OCI-LY7 (cell line): ENCODE measurements at regions not wholly inside any gene's neighbourhood (a gene's known extent, or its start where the extent isn't known, plus 50 kb on each side); places are given as distances from the start of the nearest gene placed in this dataset.

Experiments used
- BruUV-seq: library from RNA; stranded (reverse); fragments of 400-500 nt; replicated peaks from 2 replicates; lab custom pipeline; 2021; lab: Mats Ljungman, UMichigan
- CTCF ChIA-PET: fragments of 300-600 bp; sonication (Branson Sonifier 250); formaldehyde crosslinking; loops from one replicate; lab custom pipeline; 2022; ENCODE audit warnings: antibody characterized with exemption; ENCODE audit not compliant: unreplicated experiment; lab: Charles Lee
- POLR2A ChIA-PET: fragments of 300-600 bp; sonication (Branson Sonifier 250); formaldehyde crosslinking; loops from one replicate; lab custom pipeline; 2022; ENCODE audit warnings: antibody characterized with exemption; lab: Charles Lee
- DNase-seq: peaks from one replicate; pipeline ENCODE4 v3.0.0-alpha.2; 2015; ENCODE audit warnings: low spot score
- H2AFZ ChIP-seq: fragments of 200-600 bp; sonication (generic), shearing (Covaris generic); 2 replicates; pipeline ENCODE4 v1.6.1; 2014; ENCODE audit warnings: mild to moderate bottlenecking, antibody characterized with exemption, low read length, moderate library complexity
- H3K27ac ChIP-seq: fragments of 200-600 bp; sonication (generic); 2 replicates; pipeline ENCODE4 v1.5.1; 2014; ENCODE audit warnings: mixed run types, low read depth, mild to moderate bottlenecking, moderate library complexity, low read length, inconsistent platforms; ENCODE audit not compliant: poor library complexity, severe bottlenecking
- H3K36me3 ChIP-seq: fragments of 200-600 bp; sonication (generic); 2 replicates; pipeline ENCODE4 v1.6.1; 2014; ENCODE audit warnings: mild to moderate bottlenecking, antibody characterized with exemption, low read length, moderate library complexity, mixed read lengths; ENCODE audit not compliant: insufficient read depth
- H3K4me1 ChIP-seq: fragments of 200-600 bp; sonication (generic); 2 replicates; pipeline ENCODE4 v1.5.1; 2014; ENCODE audit warnings: mild to moderate bottlenecking, low read length; ENCODE audit not compliant: insufficient read depth, poor library complexity, severe bottlenecking
- H3K4me2 ChIP-seq: fragments of 200-600 bp; sonication (generic); 2 replicates; pipeline ENCODE4 v1.6.1; 2014; ENCODE audit warnings: mild to moderate bottlenecking, low read length
- H3K4me3 ChIP-seq: fragments of 200-600 bp; sonication (generic); 2 replicates; pipeline ENCODE4 v1.5.1; 2014; ENCODE audit warnings: mild to moderate bottlenecking, low read depth, low read length; ENCODE audit not compliant: poor library complexity, severe bottlenecking
- H3K79me2 ChIP-seq: fragments of 200-600 bp; sonication (generic); 2 replicates; pipeline ENCODE4 v1.6.1; 2016; ENCODE audit warnings: low read depth, mild to moderate bottlenecking, low read length, moderate library complexity, mixed read lengths; ENCODE audit not compliant: insufficient read depth
- H3K9me2 ChIP-seq: fragments of 200-600 bp; sonication (generic); 2 replicates; pipeline ENCODE4 v1.6.1; 2016; ENCODE audit warnings: mild to moderate bottlenecking, low read length, mixed read lengths; ENCODE audit not compliant: insufficient read depth
- H3K9me3 ChIP-seq: fragments of 200-600 bp; sonication (generic); 2 replicates; pipeline ENCODE4 v1.6.1; 2014; ENCODE audit warnings: mild to moderate bottlenecking, mixed run types, low read length, mixed read lengths
- H4K20me1 ChIP-seq: fragments of 200-600 bp; sonication (generic); 2 replicates; pipeline ENCODE4 v1.6.1; 2014; ENCODE audit warnings: mild to moderate bottlenecking, antibody characterized with exemption, low read length, moderate library complexity, mixed read lengths; ENCODE audit not compliant: insufficient read depth
- CTCF ChIP-seq: fragments of 200-600 bp; sonication (generic); conservative IDR thresholded peaks from 2 replicates; pipeline ENCODE4 v1.5.1; 2014; ENCODE audit warnings: mild to moderate bottlenecking, antibody characterized with exemption, low read length, moderate library complexity, mixed read lengths
- EZH2phosphoT487 ChIP-seq: fragments of 200-600 bp; sonication (generic); IDR thresholded peaks from 2 replicates; pipeline ENCODE4 v1.6.1; 2018; ENCODE audit warnings: low read depth, borderline replicate concordance, mild to moderate bottlenecking, mixed run types, antibody characterized with exemption, low read length, moderate library complexity, mixed read lengths
- intact Hi-C: fragments of 100-400 bp; cut with micrococcal nuclease; formaldehyde crosslinking; loops from one replicate; pipeline ENCODE4 v1.10.0; 2022; ENCODE audit not compliant: unreplicated experiment

GRCh38 chr5:56558131-56558745 is 257.1 kb upstream of the MAP3K1 start:
- no peak for DNase-seq
- BruUV-seq, result no TSS peak
- intact Hi-C loops, result no loop called here
- Histone ChIP-seq H3K4me3 (no peak overlapping the region), H3K79me2 (no peaks in the 10 kb centered on the region), H4K20me1 (no peaks in the 10 kb centered on the region), H3K4me1 (no peaks in the 10 kb centered on the region), H3K9me2 (no peaks in the 10 kb centered on the region), H3K4me2 (no peak overlapping the region), H3K27ac (no peak overlapping the region), H2AFZ (no peak overlapping the region), H3K36me3 (no peaks in the 10 kb centered on the region), H3K9me3 (no peaks in the 10 kb centered on the region)
- ChIA-PET CTCF (no interaction called here), POLR2A (interaction anchor here (0.6 kb wide), 1 partner anchor 192 kb away, joined by 5 read pairs; no protein-coding TSS in a partner anchor)
- TF ChIP-seq CTCF, result no peak
- no peak for TF ChIP-seq EZH2phosphoT487

- no TSS peak for BruUV-seq
These were observed 258.2 kb upstream of the MAP3K1 start for GRCh38 chr5:56557198-56557597.

More at GRCh38 chr5:56557198-56557597, 258.2 kb upstream of the MAP3K1 start:
- H3K4me2 ChIP-seq, result no peak overlapping the region
- H3K9me2 ChIP-seq, result no peaks in the 10 kb centered on the region
- POLR2A ChIA-PET, result no interaction called here
- H3K27ac ChIP-seq, result no peak overlapping the region
- no peaks in the 10 kb centered on the region for H3K9me3 ChIP-seq
- H4K20me1 ChIP-seq, result no peaks in the 10 kb centered on the region
- H3K4me3 ChIP-seq, result no peak overlapping the region
- H2AFZ ChIP-seq, result no peak overlapping the region
- H3K79me2 ChIP-seq, result no peaks in the 10 kb centered on the region
- H3K4me1 ChIP-seq, result no peaks in the 10 kb centered on the region
- DNase-seq, result no peak
- TF ChIP-seq CTCF (no peak), EZH2phosphoT487 (no peak)
- H3K36me3 ChIP-seq, result no peaks in the 10 kb centered on the region
- intact Hi-C loops, result no loop called here
- CTCF ChIA-PET, result no interaction called here
